ENCODE measurements at regions not wholly inside any gene's neighbourhood (a gene's known extent, or its start where the extent isn't known, plus 50 kb on each side); places are given as distances from the start of the nearest gene placed in this dataset.

DNA sequence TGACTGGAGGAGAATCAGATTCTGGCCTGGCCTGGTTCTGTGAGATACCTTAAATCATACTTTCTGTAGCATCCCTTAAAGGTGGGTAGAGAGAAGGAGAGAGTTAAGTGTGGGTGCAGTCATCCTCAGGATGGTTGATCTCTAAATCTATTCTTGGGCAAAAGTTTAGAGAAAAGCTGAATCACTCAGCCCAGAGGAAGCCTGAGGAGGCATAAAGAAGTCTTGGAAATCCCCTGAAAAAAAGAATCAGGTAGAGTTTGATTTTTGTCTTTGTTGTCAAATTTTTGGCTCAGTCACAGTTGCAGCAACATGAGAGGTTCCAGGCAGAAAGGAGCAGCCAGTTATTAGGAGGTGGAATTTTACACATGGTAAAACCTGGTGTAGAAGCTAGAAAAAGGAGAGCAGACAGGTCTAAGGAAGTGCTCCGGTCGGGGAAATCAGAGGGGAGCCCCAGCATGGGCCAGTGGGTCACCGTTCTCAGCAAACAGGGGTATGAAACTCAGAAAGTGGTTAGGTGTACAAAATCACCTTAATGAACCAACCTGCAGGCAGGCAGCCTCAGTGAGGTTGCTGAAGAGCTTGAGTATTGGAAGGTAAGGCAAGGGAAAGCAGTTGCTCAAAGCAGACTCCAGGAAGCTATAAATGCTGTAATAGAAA lies 116.2 kb upstream of the CNTLN start:
- no peaks in the 10 kb centered on the region for H3K27me3 ChIP-seq
- no peak for TF ChIP-seq POLR2A (IDR thresholded peaks at IDR 0.05)
- TF ChIP-seq, protein P1, sequence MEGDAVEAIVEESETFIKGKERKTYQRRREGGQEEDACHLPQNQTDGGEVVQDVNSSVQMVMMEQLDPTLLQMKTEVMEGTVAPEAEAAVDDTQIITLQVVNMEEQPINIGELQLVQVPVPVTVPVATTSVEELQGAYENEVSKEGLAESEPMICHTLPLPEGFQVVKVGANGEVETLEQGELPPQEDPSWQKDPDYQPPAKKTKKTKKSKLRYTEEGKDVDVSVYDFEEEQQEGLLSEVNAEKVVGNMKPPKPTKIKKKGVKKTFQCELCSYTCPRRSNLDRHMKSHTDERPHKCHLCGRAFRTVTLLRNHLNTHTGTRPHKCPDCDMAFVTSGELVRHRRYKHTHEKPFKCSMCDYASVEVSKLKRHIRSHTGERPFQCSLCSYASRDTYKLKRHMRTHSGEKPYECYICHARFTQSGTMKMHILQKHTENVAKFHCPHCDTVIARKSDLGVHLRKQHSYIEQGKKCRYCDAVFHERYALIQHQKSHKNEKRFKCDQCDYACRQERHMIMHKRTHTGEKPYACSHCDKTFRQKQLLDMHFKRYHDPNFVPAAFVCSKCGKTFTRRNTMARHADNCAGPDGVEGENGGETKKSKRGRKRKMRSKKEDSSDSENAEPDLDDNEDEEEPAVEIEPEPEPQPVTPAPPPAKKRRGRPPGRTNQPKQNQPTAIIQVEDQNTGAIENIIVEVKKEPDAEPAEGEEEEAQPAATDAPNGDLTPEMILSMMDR (IDR thresholded peaks at IDR 0.05): no peak
- no peaks in the 10 kb centered on the region for H3K36me3 ChIP-seq
- no peak overlapping the region for H3K4me3 ChIP-seq
- no peak for DNase-seq
- H3K9me3 ChIP-seq: no peaks in the 10 kb centered on the region
- H3K27ac ChIP-seq: no peak overlapping the region
- H3K4me1 ChIP-seq: peaks cover 0 to 3% (median 0%) of the 10 kb centered on the region in 4 donors

GRCh38 chr9:17017931-17018491 lies 116.8 kb upstream of the CNTLN start:
- Histone ChIP-seq H3K27me3 (no peaks in the 10 kb centered on the region), H3K4me3 (no peak overlapping the region), H3K9me3 (no peaks in the 10 kb centered on the region), H3K36me3 (no peaks in the 10 kb centered on the region), H3K27ac (no peak overlapping the region), H3K4me1 (peaks cover 0 to 3% (median 0%) of the 10 kb centered on the region in 4 donors)
- TF ChIP-seq, protein P1 (IDR thresholded peaks at IDR 0.05): no peak
- no peak for TF ChIP-seq POLR2A (IDR thresholded peaks at IDR 0.05)
- no peak for DNase-seq

GRCh38 chr9:17013891-17014290 lies 120.9 kb upstream of the CNTLN start:
- no peaks in the 10 kb centered on the region for H3K36me3 ChIP-seq
- H3K27ac ChIP-seq: peak overlapping the region in 2 of 4 donors; percentile 56 to 63
- no peaks in the 10 kb centered on the region for H3K4me1 ChIP-seq
- peak in 1 of 3 donors; percentile 70 for DNase-seq
- H3K27me3 ChIP-seq: no peaks in the 10 kb centered on the region
- TF ChIP-seq, protein P1 (IDR thresholded peaks at IDR 0.05): no peak
- no peak for TF ChIP-seq POLR2A (IDR thresholded peaks at IDR 0.05)
- no peak overlapping the region for H3K4me3 ChIP-seq
- no peaks in the 10 kb centered on the region for H3K9me3 ChIP-seq

DNA sequence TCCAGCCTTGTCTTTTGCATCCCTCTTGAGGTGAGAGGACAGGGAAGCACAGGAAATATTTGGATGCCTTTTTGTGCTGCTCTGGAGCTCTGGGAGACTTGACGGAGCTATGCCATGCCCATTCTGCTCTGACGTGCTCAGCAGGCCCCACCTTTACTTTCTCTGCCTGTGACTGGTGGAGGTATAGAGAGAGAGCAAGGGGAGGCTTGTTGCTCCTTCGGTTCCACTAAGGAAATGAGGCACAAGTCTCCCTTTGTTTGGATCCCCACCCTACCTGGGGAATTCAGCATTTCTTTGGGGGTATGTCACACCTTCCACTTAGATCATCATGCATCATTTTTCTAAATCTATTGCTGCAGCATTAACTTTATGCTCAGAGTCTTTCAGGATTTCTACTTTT lies 121.8 kb upstream of the CNTLN start:
- Histone ChIP-seq H3K27me3 (no peaks in the 10 kb centered on the region), H3K4me3 (no peak overlapping the region), H3K9me3 (no peaks in the 10 kb centered on the region), H3K4me1 (peaks cover 0 to 6% (median 0%) of the 10 kb centered on the region in 4 donors), H3K36me3 (no peaks in the 10 kb centered on the region), H3K27ac (peak overlapping the region in 2 of 4 donors; percentile 37 to 63)
- TF ChIP-seq, protein P1 (IDR thresholded peaks at IDR 0.05): no peak
- TF ChIP-seq POLR2A (IDR thresholded peaks at IDR 0.05): no peak
- DNase-seq: no peak

DNA sequence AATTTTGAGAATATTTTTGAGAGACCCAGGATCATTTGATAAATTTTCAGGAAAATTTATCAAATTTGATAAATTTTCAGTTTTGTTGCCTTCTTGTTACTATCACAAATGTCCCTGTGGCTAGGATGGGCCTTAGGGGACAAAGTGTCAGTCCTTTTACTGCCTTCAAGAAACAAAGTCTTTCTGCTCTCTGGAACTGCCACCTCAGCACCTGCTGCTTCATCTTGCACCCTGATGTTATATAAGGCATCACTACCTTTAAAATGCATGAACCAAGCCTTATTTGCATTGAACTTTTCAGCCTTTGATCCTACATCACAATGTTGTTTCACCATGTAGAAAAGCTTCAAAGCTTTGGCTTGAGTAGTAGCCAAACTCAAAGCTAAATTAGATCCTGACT lies 123.0 kb upstream of the CNTLN start:
- Histone ChIP-seq H3K27me3 (no peaks in the 10 kb centered on the region), H3K4me3 (no peak overlapping the region), H3K27ac (peak overlapping the region in 2 of 4 donors; percentile 37 to 63), H3K9me3 (no peaks in the 10 kb centered on the region), H3K4me1 (peaks cover 0 to 6% (median 0%) of the 10 kb centered on the region in 4 donors), H3K36me3 (no peaks in the 10 kb centered on the region)
- TF ChIP-seq, protein P1 (IDR thresholded peaks at IDR 0.05): no peak
- no peak for TF ChIP-seq POLR2A (IDR thresholded peaks at IDR 0.05)
- peak in 1 of 3 donors; percentile 60 for DNase-seq

All from Peyer's patch (tissue), 4 donors.